HG03060 (cell line): ENCODE measurements at regions not wholly inside any gene's neighbourhood (a gene's known extent, or its start where the extent isn't known, plus 50 kb on each side); places are given as distances from the start of the nearest gene placed in this dataset.
"Not testable (repeated sequence)": the region's sequence is repeated elsewhere in the genome, so short reads cannot be mapped to it uniquely, and the experiment has no call there.

ENCODE experiments used
- ATAC-seq: cut with Tn5 transposase; IDR thresholded peaks from one replicate; pipeline ENCODE4 v1.9.1; 2021; ENCODE audit warnings: low read depth, moderate number of reproducible peaks; ENCODE audit not compliant: unreplicated experiment

DNA sequence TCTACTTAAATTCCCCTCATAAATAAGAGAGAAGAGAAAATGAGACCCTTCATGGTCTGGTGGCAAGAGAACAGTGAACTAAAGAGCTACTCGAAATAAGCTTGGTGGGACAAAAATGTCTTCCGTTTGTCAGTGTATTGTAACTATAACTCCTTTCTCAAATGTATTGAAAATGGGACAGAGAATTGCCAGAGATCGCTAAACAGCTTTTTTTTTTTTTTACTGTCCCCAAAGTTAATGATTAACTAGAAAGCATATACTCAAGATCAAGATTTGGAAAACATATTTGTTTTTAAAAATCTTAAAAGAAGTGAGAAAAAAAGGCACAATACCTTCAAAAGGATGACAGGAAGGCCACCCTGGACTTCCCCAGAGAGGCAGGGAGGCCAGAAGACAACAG is 206.4 kb upstream of the CTNND2 start:
- no peak for ATAC-seq

DNA sequence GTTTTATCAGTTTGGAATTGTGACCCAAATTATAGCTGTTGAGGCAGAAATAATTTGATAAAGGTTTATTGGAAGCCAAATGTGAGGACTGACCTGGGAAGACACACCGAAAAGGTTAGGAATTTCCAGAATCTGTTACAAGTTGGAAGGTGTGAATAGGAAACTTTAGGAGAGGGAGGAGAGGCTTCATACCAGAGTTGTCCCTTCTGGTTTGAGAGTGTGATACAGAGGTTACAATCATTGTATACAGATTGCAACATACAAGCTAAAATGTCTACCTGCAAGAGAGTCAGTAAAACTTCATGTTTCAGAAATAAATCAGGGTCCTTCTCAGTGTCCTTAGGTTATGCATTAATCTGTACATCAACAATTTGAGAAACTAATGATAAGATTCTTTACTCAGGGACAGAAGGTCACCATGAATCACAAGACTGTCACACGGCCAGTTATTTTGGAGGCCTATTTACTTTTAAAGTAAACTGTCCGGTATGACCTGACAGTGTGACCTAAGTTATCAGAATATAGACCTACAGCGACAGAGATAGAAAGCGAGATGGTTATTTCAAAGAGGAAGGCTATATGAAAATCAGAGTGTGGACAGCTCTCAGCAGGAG is 204.9 kb upstream of the CTNND2 start:
- no peak for ATAC-seq

GRCh38 chr5:12102151-12102550 is 197.9 kb upstream of the CTNND2 start:
- no peak for ATAC-seq

DNA sequence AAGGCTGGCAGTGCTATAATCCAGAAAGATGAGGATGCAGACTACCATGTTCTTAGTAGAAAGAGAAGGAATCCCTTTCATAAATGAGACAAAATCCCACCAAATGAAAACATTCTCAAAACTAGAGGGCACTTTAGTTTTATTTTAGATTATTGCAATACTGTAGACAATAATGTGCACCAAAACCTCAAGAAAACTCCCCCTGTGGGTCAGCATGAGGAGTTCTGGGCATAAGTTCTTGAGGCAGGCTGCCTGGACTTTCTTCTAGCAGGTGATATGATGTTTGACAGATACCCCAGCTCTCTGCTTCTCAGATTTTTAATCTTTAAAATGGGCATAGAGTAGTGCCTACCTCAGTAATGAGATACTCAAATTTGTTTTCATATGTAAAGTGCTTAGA is 196.3 kb upstream of the CTNND2 start:
- no peak for ATAC-seq

DNA sequence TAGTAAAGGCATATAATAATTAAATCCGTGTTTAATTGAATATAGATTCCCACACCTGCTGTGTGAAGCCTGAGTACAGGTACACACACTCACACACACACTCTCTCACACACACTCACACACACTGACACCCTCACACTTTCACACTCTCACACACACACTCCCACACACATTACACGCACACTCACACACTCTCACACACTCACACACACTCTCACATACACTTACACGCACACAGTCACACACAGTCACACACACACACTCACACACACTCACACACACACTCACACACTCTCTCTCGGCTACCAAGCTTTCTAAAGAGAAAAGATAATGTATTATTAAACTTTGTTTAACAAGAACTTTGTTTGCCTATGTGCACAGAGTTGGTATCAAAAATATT is 195.1 kb upstream of the CTNND2 start:
- ATAC-seq: no peak

- no peak for ATAC-seq
Observed at GRCh38 chr5:12095808-12096281, 191.6 kb upstream of the CTNND2 start.

GRCh38 chr5:12093586-12093985 is 189.3 kb upstream of the CTNND2 start:
- no peak for ATAC-seq

DNA sequence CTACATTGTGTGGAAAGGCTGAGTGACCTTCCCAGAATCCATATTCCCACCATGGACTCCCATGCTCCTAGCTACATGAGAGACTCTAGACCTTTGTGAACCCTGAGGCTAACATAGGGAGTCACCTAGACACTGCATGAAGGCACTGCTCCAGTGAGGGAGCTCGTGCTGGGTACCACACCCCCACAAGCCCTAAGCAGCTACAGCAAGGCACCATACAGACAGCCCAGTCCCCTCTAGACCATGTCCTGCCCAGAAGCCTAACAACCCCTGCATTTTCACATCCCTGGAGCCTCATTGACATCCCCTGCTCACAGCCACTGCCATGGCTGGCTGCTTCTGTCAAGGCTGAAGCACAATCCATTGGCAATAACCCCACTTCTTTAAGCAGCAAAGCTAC is 176.5 kb upstream of the CTNND2 start:
- no peak for ATAC-seq

- ATAC-seq: not testable (repeated sequence)
Observed at GRCh38 chr5:12078286-12078685, 174.0 kb upstream of the CTNND2 start.

DNA sequence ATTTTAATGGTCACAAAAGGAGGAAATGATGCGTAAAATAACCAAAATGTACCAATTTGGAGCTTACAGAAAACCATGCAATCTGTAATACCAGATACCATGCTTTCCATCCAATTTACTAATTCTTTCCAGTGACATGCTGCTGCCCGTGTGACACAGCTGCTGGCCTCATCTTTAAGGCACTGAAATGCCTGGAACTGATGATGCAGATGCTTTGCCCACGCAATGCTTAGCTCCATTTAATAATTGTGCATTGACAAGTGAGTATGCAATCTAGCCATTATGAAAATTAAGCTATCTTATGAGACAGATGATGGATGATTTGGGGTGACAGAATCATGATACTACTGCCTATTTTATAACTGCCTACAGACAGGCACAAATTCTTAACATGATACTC is 169.2 kb upstream of the CTNND2 start:
- ATAC-seq: no peak

GRCh38 chr5:12072441-12072840 is 168.2 kb upstream of the CTNND2 start:
- no peak for ATAC-seq

DNA sequence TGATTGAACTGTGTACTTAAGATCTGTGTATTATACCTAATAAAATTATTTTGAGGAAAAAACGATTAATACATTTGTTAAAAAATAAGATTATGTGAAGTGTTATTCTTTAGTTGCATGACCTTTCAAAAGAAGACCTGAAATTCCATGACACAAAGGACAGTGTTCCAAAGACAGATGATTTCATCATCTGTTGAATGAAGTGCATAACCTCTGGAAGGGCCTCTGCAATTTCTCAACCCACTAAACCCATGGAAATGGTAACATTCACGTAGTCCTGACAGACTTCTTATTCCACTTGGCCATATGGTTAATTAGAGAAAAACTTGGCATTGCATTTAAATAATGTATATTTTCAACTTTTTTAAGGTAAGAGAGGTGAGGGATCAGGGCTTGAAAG is 167.2 kb upstream of the CTNND2 start:
- ATAC-seq: no peak

DNA sequence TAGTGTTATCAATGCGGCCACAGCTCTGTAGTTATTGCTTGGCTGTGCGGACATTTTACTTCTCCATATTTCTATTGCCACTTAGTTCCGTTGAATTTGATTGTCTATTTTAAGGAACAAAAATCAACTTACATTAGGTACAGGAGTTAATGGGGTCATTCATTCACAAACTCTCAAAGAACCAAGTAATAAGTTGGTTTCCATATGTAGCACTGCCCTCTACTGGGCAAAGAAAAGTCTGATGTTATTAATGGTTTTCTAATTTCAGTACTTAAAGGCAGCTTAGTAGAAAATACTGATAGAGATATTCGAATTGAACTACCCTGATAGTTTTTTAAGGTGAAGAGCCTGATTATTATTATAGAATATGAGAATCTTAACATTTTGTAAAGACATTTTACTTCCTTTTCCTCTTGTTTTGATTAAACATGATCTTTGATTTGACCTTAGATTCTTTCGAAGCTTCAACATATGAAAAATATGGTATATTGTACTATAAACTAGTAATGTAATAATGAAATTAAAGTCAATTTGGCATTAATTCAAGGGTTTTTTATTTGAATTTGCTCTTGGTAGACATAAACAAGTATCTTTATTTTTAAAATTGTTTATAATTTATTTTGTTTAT is 119.5 kb upstream of the CTNND2 start:
- ATAC-seq: no peak

DNA sequence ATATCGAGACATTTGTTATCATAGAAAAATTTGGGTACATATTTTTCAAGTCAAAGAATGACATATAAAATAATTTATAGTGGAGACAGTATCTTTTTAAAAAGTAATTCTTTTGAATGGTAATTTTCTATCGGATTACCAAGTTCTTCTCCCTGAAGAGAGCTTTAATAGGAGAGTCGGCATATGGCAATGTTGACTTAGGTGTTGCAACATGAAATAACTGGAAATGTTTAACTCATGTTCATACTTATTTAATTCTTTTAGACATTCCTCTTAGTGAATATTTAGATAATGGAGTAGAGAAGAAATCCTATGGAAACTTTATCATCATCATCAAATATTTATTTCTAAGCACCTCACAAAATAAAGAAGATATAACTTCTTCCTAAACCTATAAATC is 118.2 kb upstream of the CTNND2 start:
- no peak for ATAC-seq

- no peak for ATAC-seq
Observed at GRCh38 chr5:12019306-12019705, 115.1 kb upstream of the CTNND2 start.

- no peak for ATAC-seq
Observed at GRCh38 chr5:12017007-12017406, 112.8 kb upstream of the CTNND2 start.

- no peak for ATAC-seq
Observed at GRCh38 chr5:12016159-12016746, 112.0 kb upstream of the CTNND2 start.

- no peak for ATAC-seq
Observed at GRCh38 chr5:12013351-12013750, 109.1 kb upstream of the CTNND2 start.

DNA sequence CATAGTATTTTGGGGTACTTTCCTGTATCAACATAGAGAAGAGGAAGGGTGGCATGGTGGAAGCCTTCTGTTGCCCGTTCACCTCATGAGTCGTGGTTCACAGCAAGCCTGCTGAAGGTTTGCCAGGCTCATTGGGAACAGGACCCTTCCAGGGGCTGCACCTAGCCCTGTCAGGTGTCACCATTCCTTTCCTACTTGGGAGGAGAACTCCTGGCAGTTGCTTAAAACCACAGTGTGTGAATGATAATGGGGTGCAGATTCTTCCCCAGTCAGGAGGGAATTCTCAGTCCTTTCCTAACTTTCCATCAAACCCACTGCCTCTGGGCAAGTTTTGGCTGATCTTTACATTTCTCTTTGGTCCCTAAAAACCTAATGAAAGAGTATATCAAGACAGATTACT is 99.4 kb upstream of the CTNND2 start:
- no peak for ATAC-seq

DNA sequence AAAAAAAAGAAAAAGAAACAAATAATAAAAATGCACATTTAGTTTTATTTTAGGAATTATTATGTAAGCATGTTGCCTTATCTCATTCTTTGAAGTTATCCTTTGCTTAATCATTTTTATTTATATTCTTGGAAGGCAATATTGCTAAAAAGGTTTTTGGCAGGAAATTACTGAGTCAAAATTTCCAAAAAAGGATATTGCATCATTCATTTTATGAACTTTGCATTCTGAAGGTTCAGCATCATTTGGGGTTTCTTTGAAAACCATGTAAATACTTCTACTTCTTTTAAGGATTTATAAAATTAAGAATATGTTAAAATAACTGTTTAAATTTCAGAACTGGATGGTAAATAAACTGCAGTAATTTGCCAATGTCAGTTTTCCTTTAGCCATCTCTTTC is 94.2 kb upstream of the CTNND2 start:
- no peak for ATAC-seq

DNA sequence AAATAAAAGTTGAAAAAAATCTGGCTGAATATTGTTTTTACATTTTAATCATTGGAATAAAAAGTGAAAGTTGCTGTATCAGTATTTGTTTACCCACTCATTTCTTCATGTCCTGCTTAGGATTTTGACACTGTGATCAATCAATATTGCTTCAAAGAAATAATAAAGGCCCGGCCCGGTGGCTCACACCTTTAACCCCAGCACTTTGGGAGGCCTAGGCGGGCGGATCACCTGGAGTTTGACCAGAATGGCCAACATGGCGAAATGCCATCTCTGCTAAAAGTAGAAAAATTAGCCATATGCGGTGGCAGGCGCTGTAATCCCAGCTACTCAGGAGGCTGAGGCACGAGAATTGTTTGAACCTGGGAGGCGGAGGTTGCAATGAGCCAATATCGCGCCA is 93.7 kb upstream of the CTNND2 start:
- ATAC-seq: no peak

- no peak for ATAC-seq
Observed at GRCh38 chr5:11992518-11992917, 88.3 kb upstream of the CTNND2 start.
